ENCODE measurements at regions not wholly inside any gene's neighbourhood (a gene's known extent, or its start where the extent isn't known, plus 50 kb on each side); places are given as distances from the start of the nearest gene placed in this dataset.

DNA sequence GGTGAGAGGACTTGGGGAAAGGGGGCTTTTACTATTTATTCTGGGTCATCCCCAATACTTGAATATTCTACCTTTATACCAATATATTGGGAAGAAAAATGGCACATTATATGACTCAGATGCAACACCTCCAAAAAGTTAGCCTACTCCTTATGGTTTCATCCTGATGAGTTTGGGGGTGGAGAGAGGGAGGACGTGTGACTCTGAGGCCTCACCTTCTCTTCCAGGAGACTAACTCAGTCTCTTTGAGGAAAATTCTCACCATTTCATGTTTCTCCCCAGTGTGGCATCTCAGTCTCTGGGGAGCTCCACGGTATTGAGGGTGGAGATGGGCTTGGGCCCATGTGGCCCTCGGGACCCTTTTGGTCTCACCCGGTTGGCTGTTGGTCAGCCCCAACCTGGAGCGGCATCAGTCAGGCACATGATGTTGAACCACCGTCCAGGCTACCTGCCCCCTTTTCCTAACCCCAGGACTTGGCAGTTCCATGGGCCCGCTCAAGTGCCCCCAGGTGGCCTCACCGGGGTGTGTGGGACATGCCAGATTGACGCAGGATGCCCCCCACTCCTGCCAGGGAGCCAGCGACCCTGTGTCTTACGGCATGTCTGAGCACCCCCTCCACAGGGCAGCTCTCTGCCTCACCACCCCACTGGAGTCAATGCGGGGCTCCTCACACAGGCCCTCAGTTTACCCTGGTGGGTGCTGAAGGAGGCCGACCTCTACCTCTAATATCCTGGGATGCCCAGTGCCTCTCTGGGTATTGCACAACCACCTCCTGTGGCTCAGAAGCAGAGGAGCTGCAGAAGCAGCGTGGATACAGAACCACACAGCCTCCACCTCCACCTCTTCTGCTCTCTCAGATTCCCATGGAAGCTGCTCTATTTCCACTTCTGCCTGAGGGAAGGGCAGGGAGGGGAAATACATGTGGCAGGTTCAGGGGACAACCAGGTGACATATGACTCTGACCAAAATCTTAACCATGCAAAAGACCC lies 297.4 kb downstream of the EIPR1 start:
- TF ChIP-seq, protein P1, sequence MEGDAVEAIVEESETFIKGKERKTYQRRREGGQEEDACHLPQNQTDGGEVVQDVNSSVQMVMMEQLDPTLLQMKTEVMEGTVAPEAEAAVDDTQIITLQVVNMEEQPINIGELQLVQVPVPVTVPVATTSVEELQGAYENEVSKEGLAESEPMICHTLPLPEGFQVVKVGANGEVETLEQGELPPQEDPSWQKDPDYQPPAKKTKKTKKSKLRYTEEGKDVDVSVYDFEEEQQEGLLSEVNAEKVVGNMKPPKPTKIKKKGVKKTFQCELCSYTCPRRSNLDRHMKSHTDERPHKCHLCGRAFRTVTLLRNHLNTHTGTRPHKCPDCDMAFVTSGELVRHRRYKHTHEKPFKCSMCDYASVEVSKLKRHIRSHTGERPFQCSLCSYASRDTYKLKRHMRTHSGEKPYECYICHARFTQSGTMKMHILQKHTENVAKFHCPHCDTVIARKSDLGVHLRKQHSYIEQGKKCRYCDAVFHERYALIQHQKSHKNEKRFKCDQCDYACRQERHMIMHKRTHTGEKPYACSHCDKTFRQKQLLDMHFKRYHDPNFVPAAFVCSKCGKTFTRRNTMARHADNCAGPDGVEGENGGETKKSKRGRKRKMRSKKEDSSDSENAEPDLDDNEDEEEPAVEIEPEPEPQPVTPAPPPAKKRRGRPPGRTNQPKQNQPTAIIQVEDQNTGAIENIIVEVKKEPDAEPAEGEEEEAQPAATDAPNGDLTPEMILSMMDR (IDR thresholded peaks at IDR 0.05), result no peak
- no peak for TF ChIP-seq POLR2A (IDR thresholded peaks at IDR 0.05)
